HG02885 (cell line): ENCODE measurements at regions not wholly inside any gene's neighbourhood (a gene's known extent, or its start where the extent isn't known, plus 50 kb on each side); places are given as distances from the start of the nearest gene placed in this dataset.

Source experiments
- ATAC-seq: cut with Tn5 transposase; IDR thresholded peaks from one replicate; pipeline ENCODE4 v1.9.1; 2021; ENCODE audit warnings: mild to moderate bottlenecking; ENCODE audit not compliant: unreplicated experiment, poor library complexity

DNA sequence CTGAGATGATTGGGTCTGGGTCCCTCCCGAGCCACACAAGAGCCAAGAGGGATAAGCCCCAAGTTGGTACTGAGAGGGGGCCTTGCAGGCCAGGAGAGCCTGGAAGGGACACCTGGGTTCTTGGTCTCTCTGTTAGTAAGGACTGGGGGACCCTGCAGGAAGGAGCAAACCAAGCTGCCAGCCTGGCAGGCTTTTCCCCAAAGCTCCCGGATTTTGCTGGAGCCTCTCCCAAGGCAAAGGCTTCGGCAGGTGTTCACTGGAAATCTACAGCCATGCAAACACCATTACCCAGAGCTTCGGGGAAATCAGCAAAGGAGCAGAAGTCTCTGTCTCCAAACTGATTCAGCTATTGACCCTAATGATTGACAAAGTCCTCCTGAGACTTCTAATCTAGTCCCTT, 527.9 kb downstream of the BUD13 start:
- no peak for ATAC-seq

DNA sequence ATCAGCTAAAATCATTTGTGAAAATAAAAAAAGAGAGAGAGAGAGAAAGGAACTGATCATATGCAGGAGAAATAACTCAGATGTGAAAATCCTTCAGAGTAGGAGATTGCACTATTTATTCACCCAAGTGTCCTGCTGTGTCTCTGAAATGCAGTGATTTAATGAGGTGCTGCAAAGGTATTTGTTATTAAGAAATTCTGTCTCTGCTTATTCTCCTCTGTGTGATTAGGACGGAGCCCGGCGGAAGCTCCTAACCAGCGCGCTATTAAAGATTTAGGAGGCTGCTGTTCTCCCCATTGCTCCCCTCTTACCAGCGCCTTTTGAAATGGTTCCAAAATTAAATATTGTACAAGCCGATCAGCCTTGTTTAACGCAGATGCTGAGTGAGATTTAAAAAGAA, 528.3 kb downstream of the BUD13 start:
- ATAC-seq, result no peak

DNA sequence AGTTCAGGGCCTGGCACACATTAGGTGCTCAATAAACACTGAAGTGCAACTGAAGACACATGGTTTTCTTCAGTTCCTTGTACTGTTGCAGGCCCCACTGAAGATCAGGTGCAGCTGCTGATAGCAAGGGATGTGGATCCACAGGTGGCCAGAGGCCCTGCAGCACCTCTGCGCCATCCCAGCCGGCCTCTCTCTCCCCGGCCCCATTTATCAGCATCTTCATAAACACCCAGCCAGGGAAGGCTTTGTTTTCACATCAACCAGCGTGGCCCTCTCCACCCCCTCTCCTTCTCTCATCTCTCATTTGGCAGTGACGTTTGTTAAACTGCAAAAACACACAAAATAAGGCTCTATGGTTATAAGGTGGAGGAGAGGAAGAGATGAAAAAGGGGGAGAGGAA, 528.8 kb downstream of the BUD13 start:
- no peak for ATAC-seq

DNA sequence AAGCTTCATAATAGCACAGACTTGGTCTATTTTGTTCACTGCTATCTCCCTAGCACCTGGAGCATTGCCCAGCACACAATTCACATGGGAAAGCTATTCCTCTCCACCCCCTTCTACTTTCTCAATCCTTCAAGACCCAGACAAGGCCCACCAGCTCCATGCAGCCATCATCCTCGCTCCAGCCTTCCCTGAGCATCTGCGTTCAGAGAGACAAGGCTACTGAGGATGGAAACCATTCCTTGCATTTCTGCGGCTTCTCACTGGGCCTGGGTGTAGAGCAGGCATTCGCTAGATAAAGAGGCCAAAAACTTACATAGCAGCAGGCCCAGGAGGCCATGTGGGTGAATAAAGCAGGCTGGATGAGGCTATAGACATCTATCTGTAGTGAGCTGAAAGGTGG, 530.8 kb downstream of the BUD13 start:
- no peak for ATAC-seq

DNA sequence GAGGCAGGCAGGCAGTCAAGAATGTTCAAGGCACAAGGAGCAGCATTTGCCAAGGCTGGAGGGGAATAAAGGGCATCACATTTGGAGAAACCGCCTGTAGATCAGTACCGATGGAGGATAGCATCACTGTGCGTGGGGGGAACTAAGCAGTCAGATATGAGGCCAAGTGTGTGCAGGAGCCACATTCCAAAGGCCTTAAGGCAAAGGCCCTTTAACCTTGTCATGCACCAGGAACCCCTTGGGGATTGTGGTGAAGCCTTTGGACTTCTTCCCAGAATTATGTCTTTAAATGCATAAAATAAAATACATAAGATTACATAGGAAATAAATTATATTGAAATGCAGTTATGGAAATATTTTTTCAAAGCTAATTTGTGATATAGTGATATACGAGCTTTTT, 532.1 kb downstream of the BUD13 start:
- no peak for ATAC-seq

DNA sequence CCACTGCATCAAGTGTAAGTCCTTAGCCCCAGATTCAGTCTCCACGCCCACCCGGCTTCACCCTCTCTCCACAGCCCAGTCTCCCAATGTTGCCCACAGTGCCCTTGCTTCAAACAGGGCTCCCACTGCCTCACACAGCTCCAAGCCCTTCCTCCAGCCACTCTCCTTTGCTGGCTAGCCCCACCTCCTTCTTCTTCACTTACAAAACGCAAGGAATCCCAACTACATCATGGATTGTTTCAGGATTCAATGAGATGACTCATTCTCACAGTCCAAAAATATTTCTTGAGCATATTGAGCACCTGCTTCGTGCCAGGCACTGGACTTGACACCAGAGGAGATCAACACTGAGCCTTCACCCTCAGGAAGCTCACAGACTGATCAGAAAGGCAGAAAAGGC, 533.5 kb downstream of the BUD13 start:
- ATAC-seq, result no peak

DNA sequence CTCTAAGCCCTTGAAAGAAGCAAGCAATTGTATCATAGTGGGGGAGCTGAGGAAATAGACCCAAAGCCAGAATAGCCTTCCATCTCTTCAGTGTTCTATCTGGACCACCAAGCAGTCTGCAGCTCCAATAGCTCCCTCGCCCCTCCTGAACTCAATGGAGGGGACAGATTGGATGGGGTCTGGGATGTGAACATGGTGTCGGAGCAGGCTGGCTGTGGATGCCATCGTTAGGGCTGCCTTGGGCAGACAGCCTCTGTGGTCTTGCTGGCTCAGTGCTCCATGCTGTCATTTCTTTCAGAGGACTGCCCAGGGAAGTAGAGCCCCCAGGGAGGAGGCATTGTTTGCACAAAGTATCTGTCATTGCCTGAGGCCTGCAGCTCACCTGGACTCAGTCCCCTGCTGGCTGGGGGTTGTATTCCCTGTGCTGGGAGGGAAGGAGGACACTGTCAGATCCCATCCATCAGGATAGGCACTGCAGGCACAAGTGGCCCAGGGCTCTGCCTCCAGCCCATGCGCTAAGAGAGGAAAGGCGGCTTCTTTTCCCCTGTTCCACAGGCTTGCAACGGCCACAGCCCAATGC, 537.7 kb downstream of the BUD13 start:
- ATAC-seq, result no peak

DNA sequence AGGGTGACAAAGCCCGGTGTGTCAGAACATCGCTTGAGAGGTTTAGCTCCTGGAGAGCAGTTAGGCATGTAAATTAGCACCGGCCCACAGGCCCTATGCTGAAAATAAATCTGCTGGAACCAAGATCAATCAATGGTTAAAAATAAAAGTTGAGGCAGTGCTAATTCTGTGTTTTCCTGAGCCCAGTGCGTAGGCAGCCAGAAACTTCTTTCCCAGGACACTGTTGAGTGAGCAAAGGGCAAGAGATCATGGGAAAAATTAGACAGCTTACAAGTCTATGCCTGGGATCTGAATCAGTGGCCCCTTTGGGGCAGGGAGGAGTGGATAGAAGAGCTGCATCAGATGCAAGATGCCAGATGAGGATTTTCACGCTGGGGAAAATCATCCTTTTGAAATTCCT, 539.2 kb downstream of the BUD13 start:
- ATAC-seq, result no peak

DNA sequence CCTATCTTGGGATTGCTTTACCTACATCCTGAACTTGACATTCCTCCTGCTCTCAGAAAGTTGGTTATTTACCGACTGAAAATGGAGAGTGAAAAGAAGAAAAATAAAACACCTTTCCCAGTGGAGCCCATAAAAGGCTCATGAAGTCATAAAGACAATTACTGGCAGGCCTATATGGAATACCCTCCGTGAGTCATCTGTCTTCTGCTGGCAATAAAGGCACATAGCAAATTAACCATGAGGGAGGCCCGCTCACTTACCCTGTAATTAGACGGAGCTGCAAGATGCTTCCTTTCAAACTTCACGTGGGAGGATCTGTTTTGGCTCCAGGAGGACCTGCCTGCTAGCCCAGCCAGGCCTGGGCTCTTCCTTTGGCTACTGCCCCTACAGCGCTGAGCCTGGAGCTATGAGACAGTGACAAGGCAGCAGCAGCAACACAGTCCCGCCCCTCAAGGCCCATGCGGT, 540.4 kb downstream of the BUD13 start:
- no peak for ATAC-seq

DNA sequence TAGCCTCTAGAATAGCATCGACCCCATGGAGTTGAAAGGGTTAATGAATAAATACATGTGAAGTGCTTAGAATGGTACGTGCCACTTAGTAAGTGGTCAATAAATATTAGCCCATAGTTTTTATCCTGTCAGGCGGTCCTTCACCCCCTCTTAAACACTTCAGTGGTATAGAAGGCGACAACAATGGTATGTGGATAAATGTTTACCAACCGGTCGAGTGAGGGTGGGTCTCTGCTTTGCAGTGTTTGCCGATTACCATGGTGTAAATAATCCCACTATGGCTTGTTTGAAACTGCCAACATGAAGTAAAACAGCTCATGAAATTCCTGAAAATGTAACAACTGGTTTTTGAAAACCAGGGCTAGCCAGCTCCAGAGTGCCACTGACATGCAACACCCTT, 541.2 kb downstream of the BUD13 start:
- no peak for ATAC-seq

DNA sequence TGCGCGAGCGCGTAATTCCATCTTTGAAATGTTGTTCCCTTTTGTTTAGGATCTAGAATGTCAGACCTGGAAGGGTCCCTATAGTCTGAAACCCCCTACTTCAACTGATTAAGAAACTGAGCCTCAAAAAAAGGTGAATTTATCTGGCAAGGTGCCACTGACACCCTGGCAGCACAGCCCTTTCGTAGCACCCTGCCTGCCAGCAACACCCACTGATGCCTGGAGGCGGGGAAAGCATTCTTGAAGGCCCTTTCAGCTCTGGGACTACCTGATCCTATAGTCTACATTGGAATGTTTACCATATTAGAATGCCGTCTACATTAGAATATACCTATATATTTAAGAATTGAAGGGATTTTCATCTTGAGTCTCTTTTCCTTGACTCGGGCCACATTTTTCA, 542.3 kb downstream of the BUD13 start:
- no peak for ATAC-seq

DNA sequence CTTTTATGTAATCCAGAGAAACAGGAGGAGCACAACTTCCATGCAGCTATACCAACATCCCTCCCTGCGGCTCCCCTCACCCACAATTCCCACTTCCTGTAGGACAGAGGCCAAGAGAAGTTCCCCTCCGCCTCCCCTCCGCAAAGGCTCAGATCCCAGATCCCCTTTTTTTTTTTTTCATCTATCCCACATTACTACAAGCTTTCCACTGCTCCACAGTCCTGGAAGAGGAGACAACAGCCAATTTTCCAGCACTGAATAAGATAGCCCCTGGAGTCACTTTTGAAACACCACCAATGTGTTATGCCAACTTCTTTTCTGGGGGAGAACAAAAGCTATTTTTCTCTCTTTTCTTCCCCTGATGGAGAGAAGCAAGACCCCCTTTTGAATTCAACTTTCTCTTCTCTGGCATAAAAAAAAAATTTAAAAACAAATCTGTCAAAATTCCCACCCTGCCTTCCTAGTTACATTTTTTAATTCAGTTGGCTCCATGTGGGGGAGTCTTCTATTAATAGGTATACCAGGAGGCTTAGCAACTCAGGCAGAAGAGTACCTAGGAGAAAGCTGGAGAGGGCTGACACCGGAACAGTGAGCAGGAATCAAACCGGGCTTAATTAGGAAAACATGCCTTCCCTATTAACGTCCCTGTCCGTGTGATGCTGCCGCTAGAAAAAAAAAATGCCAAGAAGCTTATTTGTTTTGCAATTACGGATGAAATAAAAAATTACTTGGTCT, 543.4 kb downstream of the BUD13 start:
- ATAC-seq, result no peak

DNA sequence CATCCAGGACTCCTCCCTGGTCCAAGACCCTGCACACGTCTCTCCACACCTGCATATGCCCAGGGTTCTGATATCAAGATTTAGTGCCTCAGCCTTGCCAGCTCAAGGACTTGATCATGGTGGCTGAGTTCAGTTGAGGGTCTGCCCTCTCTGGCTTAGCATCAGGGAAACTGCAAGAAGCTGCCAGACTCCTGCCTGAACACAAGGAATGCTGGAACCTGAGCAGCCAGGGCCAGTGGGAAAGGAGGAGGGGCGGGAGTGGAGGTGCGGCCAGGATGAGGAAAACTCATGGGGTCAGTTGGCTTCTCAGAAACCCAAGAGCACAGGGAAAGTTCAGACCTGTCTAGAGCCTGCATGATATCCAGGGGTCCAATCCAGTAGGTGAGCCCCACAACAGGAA, 546.1 kb downstream of the BUD13 start:
- ATAC-seq, result no peak

DNA sequence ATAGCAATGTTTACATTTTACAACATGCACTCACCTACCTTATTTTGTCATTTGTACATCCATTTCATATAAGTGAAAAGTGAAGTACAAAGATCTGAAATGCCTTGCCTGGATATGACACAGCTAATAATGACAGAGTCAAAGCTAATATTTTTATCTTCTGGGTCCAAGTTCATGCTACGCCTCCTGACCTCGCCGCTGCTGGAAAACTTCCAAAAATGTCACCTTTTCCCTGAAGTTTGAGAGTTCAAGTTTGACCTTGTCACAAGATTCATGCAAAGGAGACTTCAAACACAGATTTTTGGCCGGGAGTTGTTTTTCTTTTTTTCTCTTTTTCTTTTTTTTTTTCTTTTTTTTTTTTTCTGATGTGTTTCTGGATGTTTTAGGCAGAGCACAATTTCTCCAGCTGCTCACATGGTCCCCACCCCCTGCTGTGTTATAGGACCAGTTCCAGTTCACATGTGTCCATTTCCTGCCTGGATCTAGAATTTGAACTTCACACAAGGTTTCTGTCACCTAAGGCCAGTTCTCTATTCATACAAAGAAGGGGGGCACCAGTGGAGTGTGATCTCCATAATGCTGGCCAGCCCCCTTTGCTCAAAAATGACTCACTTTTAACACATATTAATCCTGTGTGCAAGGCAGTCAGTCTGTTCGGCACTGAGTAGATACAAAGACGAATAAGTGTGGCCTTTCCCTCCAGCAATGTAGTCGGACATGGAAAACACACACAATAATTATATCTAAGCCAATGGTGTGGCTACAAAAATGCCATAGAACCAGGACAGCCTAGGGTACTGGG, 546.8 kb downstream of the BUD13 start:
- no peak for ATAC-seq

DNA sequence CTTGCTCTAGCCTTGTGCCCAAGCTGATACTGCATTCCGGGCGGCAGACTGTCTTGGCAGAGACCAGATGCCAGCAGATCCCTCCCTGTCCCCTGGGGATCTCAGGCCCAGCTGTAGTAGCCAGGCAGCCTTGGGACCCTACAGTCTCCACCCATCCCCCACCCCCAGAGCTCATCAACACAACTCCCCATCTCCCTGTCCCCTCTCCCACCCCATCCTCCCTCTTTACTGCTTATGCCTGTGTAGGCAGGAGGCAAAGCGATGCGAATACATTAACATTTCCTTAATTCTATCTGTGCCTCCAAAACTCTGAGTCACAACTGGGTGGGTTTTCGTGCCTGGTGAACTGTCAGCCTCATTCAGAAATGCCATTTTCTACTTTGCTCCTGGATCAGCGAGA, 547.6 kb downstream of the BUD13 start:
- no peak for ATAC-seq

DNA sequence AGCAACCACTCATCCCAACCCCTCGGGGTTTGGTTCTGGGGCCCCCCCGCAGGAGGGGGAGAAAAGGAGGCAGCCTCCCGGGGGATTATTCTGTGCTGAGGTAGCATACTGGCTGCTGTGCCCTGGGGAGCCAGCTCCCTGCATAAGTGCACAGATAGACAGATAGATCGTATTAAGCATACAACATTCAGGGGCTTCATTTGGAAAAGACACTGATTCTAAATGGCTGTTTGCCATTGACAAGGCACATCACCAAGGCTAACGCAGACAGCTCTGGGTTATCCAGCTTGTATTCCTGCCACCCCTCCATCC, 547.9 kb downstream of the BUD13 start:
- ATAC-seq, result no peak

DNA sequence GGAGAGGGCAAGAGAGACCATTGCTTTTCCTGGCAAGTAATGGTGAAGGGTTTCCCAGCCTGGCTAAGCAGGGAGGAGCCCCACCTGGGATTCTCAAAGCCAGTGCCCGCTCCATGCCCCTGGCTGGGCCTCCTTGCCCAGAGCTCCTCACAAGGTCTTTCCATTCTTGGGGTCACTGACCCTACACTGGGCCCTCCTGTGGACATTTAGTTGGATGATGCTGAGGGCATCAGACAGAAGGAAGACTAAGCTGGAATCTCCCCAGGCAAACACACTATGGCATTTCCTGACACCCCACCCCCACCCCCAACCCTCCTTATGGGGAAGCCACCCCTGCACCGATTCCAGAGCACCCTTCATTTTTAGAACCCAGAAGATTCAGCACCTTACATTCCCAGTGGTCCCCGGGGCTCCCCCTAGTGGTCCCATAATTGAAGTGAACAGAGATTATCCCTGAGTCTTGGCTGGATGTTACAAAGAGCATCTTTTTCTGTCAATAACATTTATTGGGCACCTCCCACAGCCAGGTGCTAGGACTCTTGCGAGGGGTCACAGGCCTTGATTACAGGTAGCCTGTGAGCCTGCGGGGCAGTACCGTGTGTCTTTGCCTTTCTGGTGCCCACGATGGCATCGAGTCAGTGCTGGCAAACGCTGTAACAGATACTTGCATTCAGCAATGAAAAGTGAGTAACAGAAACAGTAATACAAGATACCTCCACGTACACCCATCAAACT, 548.5 kb downstream of the BUD13 start:
- no peak for ATAC-seq

DNA sequence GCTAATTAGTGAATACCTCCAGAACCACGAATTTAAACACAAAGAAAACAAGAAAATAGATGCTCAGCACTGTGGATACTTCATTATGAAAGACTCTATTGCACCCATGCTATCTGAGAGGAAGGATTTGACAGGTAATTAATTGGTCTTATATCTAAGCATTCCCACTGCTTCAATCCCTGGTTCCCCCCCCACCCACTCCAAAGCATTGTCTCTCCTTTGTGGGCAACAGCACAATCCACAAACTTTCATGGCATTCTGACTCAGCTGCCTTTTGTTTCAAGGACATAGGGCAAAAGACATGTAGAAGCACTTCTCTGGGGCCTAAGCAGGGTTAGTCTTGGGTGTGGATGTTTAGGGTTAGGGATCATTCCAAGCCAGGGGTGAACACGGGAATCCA, 551.4 kb downstream of the BUD13 start:
- ATAC-seq, result no peak

DNA sequence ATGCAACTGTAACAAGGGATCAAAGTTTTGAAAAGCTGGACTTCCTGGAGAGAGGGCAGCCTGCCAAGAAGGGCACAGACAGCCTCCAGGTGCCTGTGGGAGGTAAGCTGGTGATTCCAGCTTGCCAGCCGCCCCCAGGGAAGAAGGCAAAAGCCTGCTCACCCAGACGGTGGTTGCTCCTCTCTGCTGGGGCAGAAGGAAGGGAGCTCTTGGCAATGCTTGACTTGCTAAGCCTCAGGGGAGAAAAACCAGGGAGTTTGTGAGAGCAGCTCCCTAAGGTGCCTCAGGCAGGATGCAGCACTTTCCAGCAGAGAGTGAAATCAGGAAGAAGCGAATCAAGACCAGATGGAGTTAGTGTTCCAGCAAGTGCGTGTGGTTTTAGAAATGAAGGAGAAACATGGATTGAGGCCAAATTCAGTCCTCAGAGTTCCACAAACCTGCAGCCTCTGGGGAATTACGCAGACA, 553.6 kb downstream of the BUD13 start:
- ATAC-seq, result no peak

DNA sequence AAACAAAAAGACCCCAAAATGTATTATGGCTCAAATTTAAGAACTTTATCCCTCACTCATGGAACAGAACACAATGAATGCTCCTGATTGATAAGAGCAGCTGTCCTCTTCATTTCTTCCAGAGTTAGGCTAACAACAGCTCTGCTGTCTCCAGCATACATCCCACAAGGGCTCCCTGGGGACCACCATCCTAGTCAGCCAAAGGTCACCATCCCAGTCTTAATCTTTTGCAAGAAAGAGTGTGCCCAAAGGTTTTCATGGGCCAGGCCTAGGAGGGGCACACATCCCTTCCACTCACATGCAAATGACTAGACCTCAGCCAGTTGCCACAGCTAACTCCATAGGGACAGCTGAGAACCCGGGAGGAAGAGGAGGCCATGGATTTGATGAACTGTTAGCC, 555.3 kb downstream of the BUD13 start:
- ATAC-seq, result no peak

DNA sequence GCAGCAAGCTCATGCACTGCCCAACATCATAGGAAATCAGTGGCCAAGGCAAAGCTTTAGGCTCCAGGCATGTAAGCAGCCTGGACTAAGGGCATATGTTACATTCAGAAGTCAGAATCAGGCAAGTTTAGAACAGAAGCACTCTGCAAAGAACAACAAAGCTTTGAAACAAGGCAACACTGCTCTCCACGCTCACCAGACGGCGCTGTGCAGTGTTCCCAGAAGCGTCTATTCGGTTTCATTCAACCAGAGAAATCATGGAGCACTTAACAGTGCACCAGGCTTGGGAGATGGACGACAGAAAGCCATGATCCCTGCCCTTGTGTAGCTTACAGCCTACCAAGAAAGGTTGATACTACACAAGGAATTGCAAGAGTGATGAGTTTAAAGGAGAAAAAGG, 555.8 kb downstream of the BUD13 start:
- ATAC-seq, result no peak
